ENCODE measurements at regions not wholly inside any gene's neighbourhood (a gene's known extent, or its start where the extent isn't known, plus 50 kb on each side); places are given as distances from the start of the nearest gene placed in this dataset.

GRCh38 chr15:92807971-92808571, 92.1 kb upstream of the CHD2 start:
- H3K4me1 ChIP-seq = peaks cover 50% of the 10 kb centered on the region
- H3K27ac ChIP-seq (replicated peaks) = peak overlapping the region; percentile 100
- TF ChIP-seq, protein P1, sequence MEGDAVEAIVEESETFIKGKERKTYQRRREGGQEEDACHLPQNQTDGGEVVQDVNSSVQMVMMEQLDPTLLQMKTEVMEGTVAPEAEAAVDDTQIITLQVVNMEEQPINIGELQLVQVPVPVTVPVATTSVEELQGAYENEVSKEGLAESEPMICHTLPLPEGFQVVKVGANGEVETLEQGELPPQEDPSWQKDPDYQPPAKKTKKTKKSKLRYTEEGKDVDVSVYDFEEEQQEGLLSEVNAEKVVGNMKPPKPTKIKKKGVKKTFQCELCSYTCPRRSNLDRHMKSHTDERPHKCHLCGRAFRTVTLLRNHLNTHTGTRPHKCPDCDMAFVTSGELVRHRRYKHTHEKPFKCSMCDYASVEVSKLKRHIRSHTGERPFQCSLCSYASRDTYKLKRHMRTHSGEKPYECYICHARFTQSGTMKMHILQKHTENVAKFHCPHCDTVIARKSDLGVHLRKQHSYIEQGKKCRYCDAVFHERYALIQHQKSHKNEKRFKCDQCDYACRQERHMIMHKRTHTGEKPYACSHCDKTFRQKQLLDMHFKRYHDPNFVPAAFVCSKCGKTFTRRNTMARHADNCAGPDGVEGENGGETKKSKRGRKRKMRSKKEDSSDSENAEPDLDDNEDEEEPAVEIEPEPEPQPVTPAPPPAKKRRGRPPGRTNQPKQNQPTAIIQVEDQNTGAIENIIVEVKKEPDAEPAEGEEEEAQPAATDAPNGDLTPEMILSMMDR (IDR thresholded peaks at IDR 0.05; ENCODE audit: borderline replicate concordance) = no peak
- peak overlapping the region; percentile 75 for H3K4me3 ChIP-seq
- intact Hi-C loops (cut with micrococcal nuclease) = no loop called here
- H3K9me3 ChIP-seq (replicated peaks) = no peaks in the 10 kb centered on the region
- no peak for DNase-seq
- H3K27me3 ChIP-seq (ENCODE audit: low read depth) = no peaks in the 10 kb centered on the region
- no peaks in the 10 kb centered on the region for H3K36me3 ChIP-seq

DNA sequence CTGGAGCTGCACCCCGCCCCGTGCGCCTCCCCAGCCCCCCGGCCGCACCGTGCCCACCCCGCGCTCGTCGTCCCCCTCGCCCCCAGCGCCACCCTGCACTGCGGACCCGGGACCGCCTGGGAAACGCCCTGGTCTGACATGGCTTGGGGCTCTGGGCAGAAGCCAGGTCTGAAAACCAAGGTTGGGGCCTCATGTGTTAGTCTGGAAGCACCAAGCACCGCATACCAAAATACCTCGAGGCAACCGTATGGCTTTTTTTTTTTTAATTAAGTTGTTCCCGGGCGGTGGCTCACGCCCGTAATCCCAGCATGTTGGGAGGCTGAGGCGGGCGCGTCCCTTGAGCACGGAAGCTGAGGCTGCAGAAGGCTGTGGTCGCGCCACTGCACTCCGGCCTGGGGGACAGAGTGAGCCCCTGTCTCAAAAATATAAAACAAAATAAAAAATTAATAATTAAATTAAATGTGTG, 91.5 kb upstream of the CHD2 start:
- peak overlapping the region; percentile 100 for H3K27ac ChIP-seq (replicated peaks)
- peak; percentile 51 for DNase-seq
- intact Hi-C loops (cut with micrococcal nuclease) = no loop called here
- H3K9me3 ChIP-seq (replicated peaks) = no peaks in the 10 kb centered on the region
- peak overlapping the region; percentile 75 for H3K4me3 ChIP-seq
- no peaks in the 10 kb centered on the region for H3K27me3 ChIP-seq (ENCODE audit: low read depth)
- H3K4me1 ChIP-seq = peaks cover 44% of the 10 kb centered on the region
- H3K36me3 ChIP-seq = no peaks in the 10 kb centered on the region
- TF ChIP-seq, protein P1 (IDR thresholded peaks at IDR 0.05; ENCODE audit: borderline replicate concordance) = no peak

- Histone ChIP-seq H3K4me3 (peak overlapping the region; percentile 75), H3K9me3 (replicated peaks) (no peaks in the 10 kb centered on the region), H3K27me3 (ENCODE audit: low read depth) (no peaks in the 10 kb centered on the region), H3K27ac (replicated peaks) (peak overlapping the region; percentile 100), H3K36me3 (no peaks in the 10 kb centered on the region), H3K4me1 (peaks cover 39% of the 10 kb centered on the region)
- TF ChIP-seq, protein P1 (IDR thresholded peaks at IDR 0.05; ENCODE audit: borderline replicate concordance) = peak; percentile 99
- DNase-seq = peak; percentile 98
- intact Hi-C loops (cut with micrococcal nuclease) = no loop called here
These were observed 90.9 kb upstream of the CHD2 start for GRCh38 chr15:92809064-92809879.

GRCh38 chr15:92809880-92810361, 90.2 kb upstream of the CHD2 start:
- Histone ChIP-seq H3K27me3 (ENCODE audit: low read depth) (no peaks in the 10 kb centered on the region), H3K27ac (replicated peaks) (peak overlapping the region; percentile 100), H3K4me1 (peaks cover 36% of the 10 kb centered on the region), H3K9me3 (replicated peaks) (no peaks in the 10 kb centered on the region), H3K36me3 (no peaks in the 10 kb centered on the region), H3K4me3 (peak overlapping the region; percentile 75)
- intact Hi-C loops (cut with micrococcal nuclease) = loop anchor here (5.0 kb wide), 2 partner anchors 92 to 107 kb away; partner anchors contain the start of gene CHD2
- no peak for DNase-seq
- TF ChIP-seq, protein P1 (IDR thresholded peaks at IDR 0.05; ENCODE audit: borderline replicate concordance) = no peak

- TF ChIP-seq, protein P1 (IDR thresholded peaks at IDR 0.05; ENCODE audit: borderline replicate concordance) = no peak
- no peaks in the 10 kb centered on the region for H3K27me3 ChIP-seq (ENCODE audit: low read depth)
- H3K4me3 ChIP-seq = peak overlapping the region; percentile 75
- H3K9me3 ChIP-seq (replicated peaks) = no peaks in the 10 kb centered on the region
- intact Hi-C loops (cut with micrococcal nuclease) = loop anchor here (5.0 kb wide), 2 partner anchors 92 to 107 kb away; partner anchors contain the start of gene CHD2
- H3K36me3 ChIP-seq = no peaks in the 10 kb centered on the region
- peak overlapping the region; percentile 100 for H3K27ac ChIP-seq (replicated peaks)
- peak; percentile 83 for DNase-seq
- peaks cover 36% of the 10 kb centered on the region for H3K4me1 ChIP-seq
These were observed 89.5 kb upstream of the CHD2 start for GRCh38 chr15:92810418-92811138.

All from left ventricle myocardium inferior (tissue), 1 donor.